HCT116 (cell line): ENCODE measurements at regions not wholly inside any gene's neighbourhood (a gene's known extent, or its start where the extent isn't known, plus 50 kb on each side); places are given as distances from the start of the nearest gene placed in this dataset.

Source experiments
- CTCF ChIP-seq, 3 experiments: fragments of 200-600 bp in 1 of 3; sonication (generic) in 1 of 3; IDR thresholded peaks in 2 of 3; conservative IDR thresholded peaks in 1 of 3; 2 replicates each; pipeline ENCODE4 v1.5.1; 2012 to 2017; ENCODE audit warnings: low read depth in 2 of 3, low read length in 2 of 3, antibody characterized with exemption in 1 of 3, borderline replicate concordance in 1 of 3, control low read depth in 1 of 3, mild to moderate bottlenecking in 1 of 3, mixed read lengths in 1 of 3, mixed run types in 1 of 3, moderate library complexity in 1 of 3; ENCODE audit not compliant: insufficient read depth in 1 of 3
- EZH2 ChIP-seq: fragments of 200-600 bp; sonication (generic); IDR thresholded peaks from 2 replicates; pipeline ENCODE4 v1.6.1; 2017; ENCODE audit warnings: antibody characterized with exemption, mixed run types
- EZH2phosphoT487 ChIP-seq: fragments of 200-600 bp; IDR thresholded peaks from 2 replicates; pipeline ENCODE4 v1.6.1; 2018; ENCODE audit warnings: antibody characterized with exemption, borderline replicate concordance
- JUND ChIP-seq: IDR thresholded peaks from 2 replicates; pipeline ENCODE4 v1.6.1; 2012
- POLR2A ChIP-seq: IDR thresholded peaks from 2 replicates; pipeline ENCODE4 v1.7.0; 2011; ENCODE audit warnings: borderline replicate concordance; ENCODE audit not compliant: insufficient read depth, insufficient read length; ENCODE audit errors: extremely low read depth
- REST ChIP-seq: IDR thresholded peaks from 2 replicates; pipeline ENCODE4 v1.6.1; 2012; ENCODE audit warnings: low read depth

DNA sequence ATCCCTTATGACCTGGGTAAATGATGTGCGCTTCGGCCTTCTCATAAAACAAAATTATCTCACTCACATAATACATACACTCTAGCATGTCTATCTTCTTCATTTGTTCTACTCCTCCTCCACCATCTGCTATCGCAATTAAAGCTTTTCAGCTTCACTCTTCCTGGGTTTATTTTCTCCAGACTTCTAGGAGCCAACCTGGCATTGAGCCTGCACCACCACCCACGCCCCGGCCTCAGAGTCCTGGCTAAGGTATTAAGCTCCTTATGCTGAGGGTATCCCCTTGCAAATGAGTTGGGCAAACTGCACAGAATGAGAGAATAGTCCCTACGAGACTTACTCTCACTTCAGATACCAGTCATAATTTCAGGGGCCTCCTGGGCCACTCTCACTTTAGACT, 236.1 kb upstream of the CDH12 start:
- TF ChIP-seq REST (no peak), CTCF (IDR thresholded peaks at IDR 0.05 in 2 of 3, conservative IDR thresholded peaks at IDR 0.05 in 1 of 3; ENCODE audit: borderline replicate concordance in 1 of 3, insufficient read depth in 1 of 3, low read depth in 2 of 3, low read length in 2 of 3) (no peak), JUND (no peak), POLR2A (no peak), EZH2phosphoT487 (no peak), EZH2 (no peak)
